ENCODE measurements at regions not wholly inside any gene's neighbourhood (a gene's known extent, or its start where the extent isn't known, plus 50 kb on each side); places are given as distances from the start of the nearest gene placed in this dataset.

DNA sequence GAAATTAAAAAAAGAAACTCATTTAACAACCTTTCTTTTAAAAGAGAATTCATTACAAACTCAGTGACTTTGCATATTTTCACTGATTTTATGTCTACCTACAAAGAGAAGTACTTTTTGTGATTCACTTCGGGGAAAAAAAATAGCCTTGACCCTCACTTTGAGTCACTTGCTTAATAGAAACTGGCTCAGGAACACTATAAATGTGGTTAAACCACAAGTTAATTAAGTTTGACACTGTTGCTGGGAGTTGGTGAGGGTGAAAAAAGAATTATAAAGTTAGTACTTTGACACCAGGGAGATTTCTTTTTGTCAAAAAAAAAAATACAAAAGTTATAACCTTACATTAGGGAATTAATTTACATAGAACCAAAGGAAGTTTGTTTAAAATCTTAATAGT, 810.9 kb downstream of the NR2F2 start:
- Histone ChIP-seq H3K4me1 (ENCODE audit: low read length) (no peaks in the 10 kb centered on the region), H3K9me2 (replicated peaks; ENCODE audit: insufficient read depth, low read length) (no peaks in the 10 kb centered on the region), H3K36me3 (replicated peaks; ENCODE audit: insufficient read depth, low read length) (no peaks in the 10 kb centered on the region), H3K9ac (ENCODE audit: low read length) (no peak overlapping the region), H3K27me3 (replicated peaks; ENCODE audit: insufficient read depth, low read length) (no peaks in the 10 kb centered on the region), H3K4me3 (ENCODE audit: low read length) (no peak overlapping the region), H3K4me2 (ENCODE audit: low read depth, low read length) (no peak overlapping the region), H3K9me3 (replicated peaks; ENCODE audit: insufficient read depth, low read length) (no peaks in the 10 kb centered on the region), H3K79me2 (ENCODE audit: low read length) (no peaks in the 10 kb centered on the region), H3F3A (ENCODE audit: insufficient read depth, low read length) (no peaks in the 10 kb centered on the region), H3K27ac (ENCODE audit: low read length) (no peak overlapping the region), H2AFZ (ENCODE audit: low read length) (no peak overlapping the region), H4K20me1 (ENCODE audit: insufficient read depth, low read length) (no peaks in the 10 kb centered on the region)
- no peak for TF ChIP-seq EZH2 (optimal IDR thresholded peaks at IDR 0.05; ENCODE audit: low read depth, low read length)
- no peak for TF ChIP-seq EZH2phosphoT487 (IDR thresholded peaks at IDR 0.05; ENCODE audit: low read length)
- TF ChIP-seq, protein P1, sequence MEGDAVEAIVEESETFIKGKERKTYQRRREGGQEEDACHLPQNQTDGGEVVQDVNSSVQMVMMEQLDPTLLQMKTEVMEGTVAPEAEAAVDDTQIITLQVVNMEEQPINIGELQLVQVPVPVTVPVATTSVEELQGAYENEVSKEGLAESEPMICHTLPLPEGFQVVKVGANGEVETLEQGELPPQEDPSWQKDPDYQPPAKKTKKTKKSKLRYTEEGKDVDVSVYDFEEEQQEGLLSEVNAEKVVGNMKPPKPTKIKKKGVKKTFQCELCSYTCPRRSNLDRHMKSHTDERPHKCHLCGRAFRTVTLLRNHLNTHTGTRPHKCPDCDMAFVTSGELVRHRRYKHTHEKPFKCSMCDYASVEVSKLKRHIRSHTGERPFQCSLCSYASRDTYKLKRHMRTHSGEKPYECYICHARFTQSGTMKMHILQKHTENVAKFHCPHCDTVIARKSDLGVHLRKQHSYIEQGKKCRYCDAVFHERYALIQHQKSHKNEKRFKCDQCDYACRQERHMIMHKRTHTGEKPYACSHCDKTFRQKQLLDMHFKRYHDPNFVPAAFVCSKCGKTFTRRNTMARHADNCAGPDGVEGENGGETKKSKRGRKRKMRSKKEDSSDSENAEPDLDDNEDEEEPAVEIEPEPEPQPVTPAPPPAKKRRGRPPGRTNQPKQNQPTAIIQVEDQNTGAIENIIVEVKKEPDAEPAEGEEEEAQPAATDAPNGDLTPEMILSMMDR (IDR thresholded peaks at IDR 0.05; ENCODE audit: low read length), result no peak
- DNase-seq, result no peak

DNA sequence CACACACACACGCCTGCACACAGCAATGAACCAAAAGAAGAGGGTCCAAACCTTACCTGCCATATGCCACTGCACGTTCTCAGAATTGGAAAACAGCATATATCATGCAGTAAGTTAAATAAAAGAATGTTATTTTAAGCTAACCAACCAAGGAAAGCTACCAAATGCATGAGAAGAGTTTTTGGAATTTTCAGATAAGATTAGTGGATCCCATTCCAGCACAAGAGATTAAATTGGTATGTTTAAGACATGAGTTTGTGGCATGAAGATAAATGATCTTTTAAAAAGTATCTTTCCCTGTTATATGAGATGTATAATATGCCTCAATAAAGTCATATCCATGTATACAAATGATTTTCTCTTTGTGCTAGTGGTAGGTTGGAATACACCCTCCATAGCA, 811.4 kb downstream of the NR2F2 start:
- H3F3A ChIP-seq (ENCODE audit: insufficient read depth, low read length), result no peaks in the 10 kb centered on the region
- no peaks in the 10 kb centered on the region for H3K4me1 ChIP-seq (ENCODE audit: low read length)
- no peak overlapping the region for H3K4me2 ChIP-seq (ENCODE audit: low read depth, low read length)
- no peaks in the 10 kb centered on the region for H3K9me3 ChIP-seq (replicated peaks; ENCODE audit: insufficient read depth, low read length)
- no peak for DNase-seq
- H4K20me1 ChIP-seq (ENCODE audit: insufficient read depth, low read length), result no peaks in the 10 kb centered on the region
- no peak overlapping the region for H3K4me3 ChIP-seq (ENCODE audit: low read length)
- TF ChIP-seq, protein P1 (IDR thresholded peaks at IDR 0.05; ENCODE audit: low read length), result no peak
- TF ChIP-seq EZH2 (optimal IDR thresholded peaks at IDR 0.05; ENCODE audit: low read depth, low read length) (no peak), EZH2phosphoT487 (IDR thresholded peaks at IDR 0.05; ENCODE audit: low read length) (no peak)
- no peak overlapping the region for H3K9ac ChIP-seq (ENCODE audit: low read length)
- no peak overlapping the region for H2AFZ ChIP-seq (ENCODE audit: low read length)
- H3K27me3 ChIP-seq (replicated peaks; ENCODE audit: insufficient read depth, low read length), result no peaks in the 10 kb centered on the region
- no peaks in the 10 kb centered on the region for H3K9me2 ChIP-seq (replicated peaks; ENCODE audit: insufficient read depth, low read length)
- H3K79me2 ChIP-seq (ENCODE audit: low read length), result no peaks in the 10 kb centered on the region
- H3K27ac ChIP-seq (ENCODE audit: low read length), result no peak overlapping the region
- H3K36me3 ChIP-seq (replicated peaks; ENCODE audit: insufficient read depth, low read length), result no peaks in the 10 kb centered on the region

DNA sequence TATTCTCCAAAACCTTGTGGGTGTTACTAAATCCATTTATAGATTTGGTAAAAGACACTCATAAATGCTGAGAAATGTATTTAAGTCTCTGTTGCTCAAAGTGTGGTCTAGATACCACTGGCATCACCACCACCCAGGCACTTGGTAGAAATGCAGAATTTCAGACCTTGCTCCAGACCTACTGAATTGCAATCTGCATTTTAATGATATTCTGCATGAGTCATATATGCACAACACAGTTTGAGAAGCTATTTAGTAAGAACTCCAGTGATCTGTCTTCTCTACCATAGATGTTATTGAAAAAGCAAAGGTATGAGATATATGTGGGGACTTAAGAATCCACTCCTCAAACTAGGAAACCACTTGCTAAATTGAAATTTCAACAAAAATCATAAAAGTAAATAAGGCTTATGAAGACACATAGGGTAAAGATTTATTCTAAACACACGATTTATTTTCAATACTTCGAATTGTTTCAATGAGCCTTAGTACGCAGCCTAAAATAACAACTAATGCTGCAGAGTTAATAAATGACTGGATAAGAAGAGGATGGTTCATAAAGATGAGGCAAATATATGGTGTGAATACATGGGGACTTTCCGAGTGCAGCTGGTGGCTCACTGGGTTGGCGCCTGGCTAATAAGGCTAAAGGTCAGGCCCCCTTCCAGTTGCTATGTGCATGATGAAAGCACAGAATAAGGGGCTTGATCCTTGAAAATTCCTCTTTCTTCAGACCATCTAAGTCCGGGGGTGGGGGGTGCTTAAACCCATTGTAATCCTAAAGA, 813.3 kb downstream of the NR2F2 start:
- Histone ChIP-seq H2AFZ (ENCODE audit: low read length) (no peak overlapping the region), H3K4me3 (ENCODE audit: low read length) (no peak overlapping the region), H4K20me1 (ENCODE audit: insufficient read depth, low read length) (no peaks in the 10 kb centered on the region), H3K27ac (ENCODE audit: low read length) (no peak overlapping the region), H3K4me2 (ENCODE audit: low read depth, low read length) (no peak overlapping the region), H3F3A (ENCODE audit: insufficient read depth, low read length) (no peaks in the 10 kb centered on the region), H3K9me3 (replicated peaks; ENCODE audit: insufficient read depth, low read length) (no peaks in the 10 kb centered on the region), H3K4me1 (ENCODE audit: low read length) (no peaks in the 10 kb centered on the region), H3K9me2 (replicated peaks; ENCODE audit: insufficient read depth, low read length) (no peaks in the 10 kb centered on the region), H3K79me2 (ENCODE audit: low read length) (no peaks in the 10 kb centered on the region), H3K9ac (ENCODE audit: low read length) (no peak overlapping the region), H3K36me3 (replicated peaks; ENCODE audit: insufficient read depth, low read length) (no peaks in the 10 kb centered on the region), H3K27me3 (replicated peaks; ENCODE audit: insufficient read depth, low read length) (no peaks in the 10 kb centered on the region)
- TF ChIP-seq EZH2phosphoT487 (IDR thresholded peaks at IDR 0.05; ENCODE audit: low read length) (no peak), EZH2 (optimal IDR thresholded peaks at IDR 0.05; ENCODE audit: low read depth, low read length) (no peak)
- TF ChIP-seq, protein P1 (IDR thresholded peaks at IDR 0.05; ENCODE audit: low read length), result no peak
- no peak for DNase-seq

All from MM.1S (cell line).